PFSK-1 (cell line): ENCODE measurements at regions not wholly inside any gene's neighbourhood (a gene's known extent, or its start where the extent isn't known, plus 50 kb on each side); places are given as distances from the start of the nearest gene placed in this dataset.

Experiments
- FOXP2 ChIP-seq: optimal IDR thresholded peaks from 2 replicates; pipeline ENCODE3; 2011; ENCODE audit warnings: borderline replicate concordance, control low read depth, inconsistent platforms; ENCODE audit not compliant: insufficient read depth; ENCODE audit errors: extremely low read length, extremely low read depth
- POLR2AphosphoS5 ChIP-seq: IDR thresholded peaks from 2 replicates; pipeline ENCODE4 v1.6.1; 2012; ENCODE audit warnings: low read depth, mild to moderate bottlenecking, control low read depth, low read length, moderate library complexity
- REST ChIP-seq, 2 experiments: IDR thresholded peaks; 2 replicates each; pipeline versions ENCODE4 v1.6.1 to v1.8.0; 2011 to 2012; ENCODE audit warnings: low read depth in 2 of 2, low read length in 2 of 2, control low read depth in 1 of 2, inconsistent platforms in 1 of 2, mild to moderate bottlenecking in 1 of 2, moderate library complexity in 1 of 2; ENCODE audit not compliant: insufficient read depth in 1 of 2
- SIN3A ChIP-seq: IDR thresholded peaks from 2 replicates; pipeline ENCODE4 v1.6.1; 2012; ENCODE audit warnings: mild to moderate bottlenecking, low read length, moderate library complexity, borderline replicate concordance; ENCODE audit not compliant: insufficient read depth
- TAF1 ChIP-seq: IDR thresholded peaks from 2 replicates; pipeline ENCODE4 v1.6.1; 2012; ENCODE audit warnings: low read length, control low read depth, borderline replicate concordance; ENCODE audit not compliant: insufficient read depth

GRCh38 chr10:130407052-130407451, 270.9 kb downstream of the GLRX3 start:
- TF ChIP-seq SIN3A (no peak), REST (IDR thresholded peaks at IDR 0.05; ENCODE audit: insufficient read depth in 1 of 2, low read depth in 2 of 2, low read length in 2 of 2) (no peak), FOXP2 (no peak), POLR2AphosphoS5 (no peak), TAF1 (no peak)

- no peak for TF ChIP-seq TAF1
- TF ChIP-seq POLR2AphosphoS5 = no peak
- no peak for TF ChIP-seq SIN3A
- no peak for TF ChIP-seq REST (IDR thresholded peaks at IDR 0.05; ENCODE audit: insufficient read depth in 1 of 2, low read depth in 2 of 2, low read length in 2 of 2)
- TF ChIP-seq FOXP2 = no peak
Measured at GRCh38 chr10:130409331-130409730, 273.1 kb downstream of the GLRX3 start.

- no peak for TF ChIP-seq POLR2AphosphoS5
- TF ChIP-seq TAF1 = no peak
- no peak for TF ChIP-seq FOXP2
- no peak for TF ChIP-seq REST (IDR thresholded peaks at IDR 0.05; ENCODE audit: insufficient read depth in 1 of 2, low read depth in 2 of 2, low read length in 2 of 2)
- TF ChIP-seq SIN3A = no peak
Measured at GRCh38 chr10:130409931-130410330, 273.7 kb downstream of the GLRX3 start.

GRCh38 chr10:130411496-130412085, 275.4 kb downstream of the GLRX3 start:
- TF ChIP-seq SIN3A (no peak), POLR2AphosphoS5 (no peak), REST (IDR thresholded peaks at IDR 0.05; ENCODE audit: insufficient read depth in 1 of 2, low read depth in 2 of 2, low read length in 2 of 2) (no peak), TAF1 (no peak), FOXP2 (no peak)

GRCh38 chr10:130412317-130412716, 276.1 kb downstream of the GLRX3 start:
- no peak for TF ChIP-seq POLR2AphosphoS5
- TF ChIP-seq FOXP2 = no peak
- no peak for TF ChIP-seq TAF1
- TF ChIP-seq SIN3A = no peak
- no peak for TF ChIP-seq REST (IDR thresholded peaks at IDR 0.05; ENCODE audit: insufficient read depth in 1 of 2, low read depth in 2 of 2, low read length in 2 of 2)
